Prostate gland (tissue), 2 donors: ENCODE measurements at regions not wholly inside any gene's neighbourhood (a gene's known extent, or its start where the extent isn't known, plus 50 kb on each side); places are given as distances from the start of the nearest gene placed in this dataset.

Experiments
- CTCF ChIP-seq, 4 experiments: fragments of 200-600 bp in 2 of 4; fragments of 450-650 bp in 2 of 4; sonication (generic) in 2 of 4; IDR thresholded peaks; 1 replicate in 3 of 4; 2 replicates in 1 of 4; pipeline ENCODE4 v1.5.1; 2016 to 2019; ENCODE audit warnings: antibody characterized with exemption in 4 of 4, mild to moderate bottlenecking in 2 of 4, moderate library complexity in 2 of 4
- POLR2AphosphoS5 ChIP-seq: sonication (generic); formaldehyde crosslinking; IDR thresholded peaks from one replicate; pipeline ENCODE4 v1.6.1; 2017; ENCODE audit warnings: antibody characterized with exemption

GRCh38 chr10:4345877-4346646, 479.9 kb upstream of the AKR1E2 start:
- TF ChIP-seq CTCF (IDR thresholded peaks at IDR 0.05), result no peak
- TF ChIP-seq POLR2AphosphoS5, result no peak
